KMS-11 (cell line): ENCODE measurements at regions not wholly inside any gene's neighbourhood (a gene's known extent, or its start where the extent isn't known, plus 50 kb on each side); places are given as distances from the start of the nearest gene placed in this dataset.
A peak's percentile ranks its signal among the peaks of the same experiment; 100 is the strongest.

ENCODE experiments used
- H2AFZ ChIP-seq: fragments of 200-600 bp; sonication (generic); 2 replicates; pipeline ENCODE4 v1.6.1; 2016; ENCODE audit warnings: antibody characterized with exemption, mixed run types, low read depth
- H3K27ac ChIP-seq: fragments of 200-600 bp; sonication (generic); 2 replicates; pipeline ENCODE4 v1.6.1; 2016; ENCODE audit warnings: mild to moderate bottlenecking, mixed run types
- H3K27me3 ChIP-seq: fragments of 200-600 bp; sonication (generic); 2 replicates; pipeline ENCODE4 v1.6.1; 2017; ENCODE audit warnings: mild to moderate bottlenecking, low read depth, mixed run types, moderate library complexity; ENCODE audit not compliant: insufficient read depth
- H3K36me3 ChIP-seq: fragments of 200-600 bp; sonication (generic); 2 replicates; pipeline ENCODE4 v1.6.1; 2017; ENCODE audit warnings: mild to moderate bottlenecking, mixed run types; ENCODE audit not compliant: insufficient read depth
- H3K4me1 ChIP-seq: fragments of 200-600 bp; sonication (generic); 2 replicates; pipeline ENCODE4 v1.6.1; 2016; ENCODE audit warnings: mild to moderate bottlenecking, low read depth, mixed run types; ENCODE audit not compliant: poor library complexity, severe bottlenecking
- H3K4me2 ChIP-seq: fragments of 200-600 bp; sonication (generic); 2 replicates; pipeline ENCODE4 v1.7.0; 2016; ENCODE audit warnings: mild to moderate bottlenecking, mixed run types
- H3K4me3 ChIP-seq: fragments of 200-600 bp; sonication (generic); IDR thresholded peaks from 2 replicates; pipeline ENCODE4 v1.6.1; 2017; ENCODE audit warnings: low read depth, low read length, mixed read lengths; ENCODE audit not compliant: insufficient read depth
- H3K79me2 ChIP-seq: fragments of 200-600 bp; sonication (generic); 2 replicates; pipeline ENCODE4 v1.6.1; 2016; ENCODE audit warnings: low read depth, mixed run types; ENCODE audit not compliant: insufficient read depth
- H3K9ac ChIP-seq: fragments of 200-600 bp; sonication (generic); 2 replicates; pipeline ENCODE4 v1.6.1; 2016; ENCODE audit warnings: mild to moderate bottlenecking, mixed run types
- H4K20me1 ChIP-seq: fragments of 200-600 bp; sonication (generic); 2 replicates; pipeline ENCODE4 v1.6.1; 2016; ENCODE audit warnings: mild to moderate bottlenecking, mixed run types; ENCODE audit not compliant: insufficient read depth
- TF ChIP-seq, protein P1 (sequence below): fragments of 200-600 bp; sonication (generic); conservative IDR thresholded peaks from 2 replicates; pipeline ENCODE4 v1.6.1; 2017; ENCODE audit warnings: low read depth, mild to moderate bottlenecking, antibody characterized with exemption, low read length, moderate library complexity, mixed read lengths

DNA sequence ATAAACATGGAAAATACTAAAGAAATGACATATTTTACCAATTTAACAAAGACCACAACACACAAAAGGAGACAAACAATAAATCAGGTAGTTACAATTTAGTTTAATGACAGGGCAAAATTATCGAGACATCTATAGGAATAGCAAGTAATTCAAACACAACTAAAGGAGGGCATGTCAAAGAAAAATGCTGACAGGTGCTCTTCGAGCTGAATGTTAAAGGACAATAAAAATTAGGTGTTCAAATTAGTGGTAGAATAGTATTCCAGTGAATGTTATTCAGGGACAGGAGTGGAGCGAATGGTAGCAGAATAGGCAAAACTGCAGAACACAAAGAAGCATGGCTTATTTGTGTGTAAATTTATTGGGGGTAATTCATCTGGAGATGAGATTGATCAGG is 1004.3 kb upstream of the FBXO33 start:
- no peaks in the 10 kb centered on the region for H3K36me3 ChIP-seq
- H4K20me1 ChIP-seq: no peaks in the 10 kb centered on the region
- H3K79me2 ChIP-seq: no peaks in the 10 kb centered on the region
- H3K9ac ChIP-seq: no peak overlapping the region
- no peaks in the 10 kb centered on the region for H3K4me1 ChIP-seq
- H3K4me2 ChIP-seq: no peak overlapping the region
- H3K4me3 ChIP-seq: no peak overlapping the region
- TF ChIP-seq, protein P1, sequence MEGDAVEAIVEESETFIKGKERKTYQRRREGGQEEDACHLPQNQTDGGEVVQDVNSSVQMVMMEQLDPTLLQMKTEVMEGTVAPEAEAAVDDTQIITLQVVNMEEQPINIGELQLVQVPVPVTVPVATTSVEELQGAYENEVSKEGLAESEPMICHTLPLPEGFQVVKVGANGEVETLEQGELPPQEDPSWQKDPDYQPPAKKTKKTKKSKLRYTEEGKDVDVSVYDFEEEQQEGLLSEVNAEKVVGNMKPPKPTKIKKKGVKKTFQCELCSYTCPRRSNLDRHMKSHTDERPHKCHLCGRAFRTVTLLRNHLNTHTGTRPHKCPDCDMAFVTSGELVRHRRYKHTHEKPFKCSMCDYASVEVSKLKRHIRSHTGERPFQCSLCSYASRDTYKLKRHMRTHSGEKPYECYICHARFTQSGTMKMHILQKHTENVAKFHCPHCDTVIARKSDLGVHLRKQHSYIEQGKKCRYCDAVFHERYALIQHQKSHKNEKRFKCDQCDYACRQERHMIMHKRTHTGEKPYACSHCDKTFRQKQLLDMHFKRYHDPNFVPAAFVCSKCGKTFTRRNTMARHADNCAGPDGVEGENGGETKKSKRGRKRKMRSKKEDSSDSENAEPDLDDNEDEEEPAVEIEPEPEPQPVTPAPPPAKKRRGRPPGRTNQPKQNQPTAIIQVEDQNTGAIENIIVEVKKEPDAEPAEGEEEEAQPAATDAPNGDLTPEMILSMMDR: no peak
- no peaks in the 10 kb centered on the region for H3K27me3 ChIP-seq
- no peak overlapping the region for H2AFZ ChIP-seq
- H3K27ac ChIP-seq: no peak overlapping the region

DNA sequence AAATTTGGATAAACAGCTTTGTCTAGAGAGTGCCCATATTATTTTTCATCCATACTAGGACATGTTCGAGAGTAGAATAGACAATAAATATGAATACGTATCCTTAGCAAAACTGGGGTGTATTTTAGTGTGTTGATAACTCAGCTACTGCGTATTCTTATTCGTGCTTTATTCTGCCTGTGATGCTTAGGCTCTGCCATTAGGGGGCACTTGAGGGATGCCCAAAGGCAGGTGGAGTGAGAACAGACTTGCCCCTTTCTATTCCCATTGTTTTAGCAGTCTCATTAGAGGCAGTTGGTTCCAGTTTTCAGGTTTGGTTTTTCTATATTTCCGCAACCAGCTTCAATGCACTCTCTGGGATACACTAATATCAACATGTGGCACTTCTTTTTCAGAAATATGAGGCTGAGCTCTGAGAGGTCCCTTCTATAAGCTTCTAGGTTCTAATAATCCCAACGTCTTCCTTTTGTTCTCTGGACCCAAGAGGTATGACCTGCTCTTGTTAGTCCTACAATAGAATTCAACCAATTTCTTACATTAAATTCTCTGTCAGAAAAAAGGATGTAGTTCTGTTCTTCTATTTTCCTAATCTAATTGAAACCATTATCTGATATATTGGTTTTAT is 985.7 kb upstream of the FBXO33 start:
- no peaks in the 10 kb centered on the region for H3K79me2 ChIP-seq
- no peak overlapping the region for H3K27ac ChIP-seq
- no peak overlapping the region for H3K4me2 ChIP-seq
- TF ChIP-seq, protein P1: peak; percentile 56
- H2AFZ ChIP-seq: no peak overlapping the region
- no peak overlapping the region for H3K4me3 ChIP-seq
- H3K27me3 ChIP-seq: no peaks in the 10 kb centered on the region
- no peaks in the 10 kb centered on the region for H3K36me3 ChIP-seq
- no peaks in the 10 kb centered on the region for H3K4me1 ChIP-seq
- no peaks in the 10 kb centered on the region for H4K20me1 ChIP-seq
- H3K9ac ChIP-seq: no peak overlapping the region

DNA sequence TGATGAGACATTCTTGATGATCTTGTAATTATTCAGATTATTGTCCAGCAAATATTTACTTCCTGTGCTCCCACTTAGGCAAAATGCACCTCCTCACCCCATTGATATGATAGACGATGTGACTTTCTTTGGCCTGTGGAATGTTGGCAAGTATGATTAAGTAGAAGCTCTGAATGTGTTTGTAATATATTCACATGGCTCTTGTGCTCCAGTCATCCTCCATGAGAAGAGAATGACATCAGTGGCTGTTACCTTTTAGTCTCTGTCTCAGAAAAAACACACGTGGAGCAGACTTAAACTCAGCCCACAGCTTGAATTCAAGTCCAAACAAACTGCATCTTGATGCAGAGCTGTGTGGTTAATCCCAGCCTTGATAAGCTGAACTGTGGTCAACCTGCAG is 984.3 kb upstream of the FBXO33 start:
- no peaks in the 10 kb centered on the region for H3K36me3 ChIP-seq
- H3K27ac ChIP-seq: no peak overlapping the region
- H2AFZ ChIP-seq: no peak overlapping the region
- H3K4me2 ChIP-seq: no peak overlapping the region
- H3K4me3 ChIP-seq: no peak overlapping the region
- H3K79me2 ChIP-seq: no peaks in the 10 kb centered on the region
- H4K20me1 ChIP-seq: no peaks in the 10 kb centered on the region
- no peaks in the 10 kb centered on the region for H3K4me1 ChIP-seq
- H3K27me3 ChIP-seq: no peaks in the 10 kb centered on the region
- no peak overlapping the region for H3K9ac ChIP-seq
- TF ChIP-seq, protein P1: no peak

DNA sequence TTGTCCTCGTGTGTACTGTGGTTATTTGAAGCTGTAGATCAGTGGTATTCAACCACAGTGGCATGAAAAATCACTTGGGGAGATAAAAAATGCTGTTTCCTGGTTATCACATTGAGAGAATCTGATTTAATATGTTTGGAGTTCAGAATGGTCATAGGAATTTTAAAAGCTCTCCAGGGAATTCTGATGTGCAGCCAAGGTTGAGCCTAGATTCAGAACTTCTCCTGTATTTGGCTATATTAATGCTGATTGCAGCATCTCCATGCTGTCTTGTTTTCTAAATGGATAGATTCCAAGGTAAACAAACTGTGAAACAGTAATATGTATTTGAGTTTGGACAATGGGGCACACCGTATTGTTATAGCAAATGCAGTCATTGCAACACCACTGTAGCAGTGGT is 982.2 kb upstream of the FBXO33 start:
- Histone ChIP-seq H3K4me2 (no peak overlapping the region), H3K27me3 (no peaks in the 10 kb centered on the region), H3K27ac (no peak overlapping the region), H3K36me3 (no peaks in the 10 kb centered on the region), H3K4me3 (no peak overlapping the region), H2AFZ (no peak overlapping the region), H3K4me1 (no peaks in the 10 kb centered on the region), H3K9ac (no peak overlapping the region), H4K20me1 (no peaks in the 10 kb centered on the region), H3K79me2 (no peaks in the 10 kb centered on the region)
- TF ChIP-seq, protein P1: no peak
